ENCODE measurements at regions not wholly inside any gene's neighbourhood (a gene's known extent, or its start where the extent isn't known, plus 50 kb on each side); places are given as distances from the start of the nearest gene placed in this dataset.
"Not testable (repeated sequence)": the region's sequence is repeated elsewhere in the genome, so short reads cannot be mapped to it uniquely, and the experiment has no call there.

- DNase-seq (ENCODE audit: low read depth): no peak
Measured at GRCh38 chr4:77505275-77505957, 100.2 kb upstream of the CXCL13 start.

- DNase-seq (ENCODE audit: low read depth): no peak
Measured at GRCh38 chr4:77505958-77506319, 99.7 kb upstream of the CXCL13 start.

- no peak for DNase-seq (ENCODE audit: low read depth)
Measured at GRCh38 chr4:77510367-77510766, 95.3 kb upstream of the CXCL13 start.

GRCh38 chr4:77525538-77525937 is 80.1 kb upstream of the CXCL13 start:
- no peak for DNase-seq (ENCODE audit: low read depth)

GRCh38 chr4:77527900-77528299 is 77.7 kb upstream of the CXCL13 start:
- DNase-seq (ENCODE audit: low read depth): not testable (repeated sequence)

- peak; percentile 84 for DNase-seq (ENCODE audit: low read depth)
Measured at GRCh38 chr4:77538144-77538543, 67.5 kb upstream of the CXCL13 start.

GRCh38 chr4:77538574-77539157 is 67.0 kb upstream of the CXCL13 start:
- peak; percentile 77 for DNase-seq (ENCODE audit: low read depth)

Data from RPMI7951 (cell line).